K562 (cell line): ENCODE measurements at regions not wholly inside any gene's neighbourhood (a gene's known extent, or its start where the extent isn't known, plus 50 kb on each side); places are given as distances from the start of the nearest gene placed in this dataset.

Experiments used
- ATAC-seq: fragments of 200-7000 bp; cut with Tn5 transposase; 3 replicates; pipeline ENCODE4 v1.9.1; 2020; ENCODE audit warnings: moderate library complexity
- BruUV-seq: library from RNA; stranded (reverse); fragments of 400-500 nt; replicated peaks from 2 replicates; lab custom pipeline; 2021; lab: Mats Ljungman, UMichigan
- CTCF ChIA-PET: fragments of 300-600 bp; formaldehyde crosslinking; extraction: SDS; loops from one replicate; lab custom pipeline; 2021; ENCODE audit warnings: low intra/inter-chr PET ratio; lab: Yijun Ruan, JAX
- POLR2A ChIA-PET: fragments of 300-600, 350-650 bp; sonication (Branson Sonifier 250); formaldehyde crosslinking; extraction: SDS; loops from one replicate; lab custom pipeline; 2021; ENCODE audit warnings: antibody characterized with exemption, inconsistent platforms; lab: Yijun Ruan, JAX
- DNase-seq, 4 experiments: peaks; one replicate each; pipeline versions ENCODE4 v3.0.0 to v3.0.0-alpha.2; 2011 to 2018; ENCODE audit warnings: low spot score in 3 of 4, mixed read lengths in 3 of 4; ENCODE audit errors: extremely low read depth in 1 of 4
- FAIRE-seq: peaks from 2 replicates; lab custom pipeline; 2011; peaks lifted over from hg19 to GRCh38; lab: Jason Lieb, UNC
- H2AFZ ChIP-seq: 2 replicates; pipeline ENCODE4 v1.6.0; 2011; ENCODE audit warnings: low read depth, low read length, control low read depth, inconsistent platforms
- H3K27ac ChIP-seq: fragments of 200-600 bp; 3 replicates; pipeline ENCODE4 v1.8.0; 2011; ENCODE audit warnings: low read depth, mild to moderate bottlenecking, control low read depth, inconsistent platforms, low read length, moderate library complexity, mixed read lengths; ENCODE audit errors: extremely low read depth
- H3K27me3 ChIP-seq, 2 experiments: fragments of 300-600 bp in 1 of 2; 2 replicates in 1 of 2; 3 replicates in 1 of 2; pipeline versions ENCODE4 v1.6.0 to v1.8.0; 2011; ENCODE audit warnings: inconsistent platforms in 2 of 2, low read length in 2 of 2, mild to moderate bottlenecking in 1 of 2, mixed read lengths in 1 of 2, moderate library complexity in 1 of 2; ENCODE audit not compliant: control insufficient read depth in 2 of 2, insufficient read depth in 2 of 2
- H3K36me3 ChIP-seq: fragments of 300-600 bp; 3 replicates; pipeline ENCODE4 v1.8.0; 2011; ENCODE audit warnings: mild to moderate bottlenecking, low read length, inconsistent platforms; ENCODE audit not compliant: control insufficient read depth, insufficient read depth
- H3K4me1 ChIP-seq, 2 experiments: fragments of 200-600 bp in 1 of 2; replicated peaks in 1 of 2; 2 replicates in 1 of 2; 3 replicates in 1 of 2; pipeline versions ENCODE4 v1.5.1 to v1.8.0; 2011; ENCODE audit warnings: inconsistent platforms in 2 of 2, low read length in 2 of 2, mild to moderate bottlenecking in 1 of 2, mixed read lengths in 1 of 2, moderate library complexity in 1 of 2; ENCODE audit not compliant: control insufficient read depth in 2 of 2, insufficient read depth in 2 of 2
- H3K4me2 ChIP-seq: 2 replicates; pipeline ENCODE4 v1.6.1; 2011; ENCODE audit warnings: low read length, control low read depth, inconsistent platforms, mixed read lengths; ENCODE audit not compliant: insufficient read depth
- H3K4me3 ChIP-seq: fragments of 200-600 bp; sonication (generic), shearing (Covaris generic); 2 replicates; pipeline ENCODE4 v1.5.1; 2016; ENCODE audit warnings: control low read depth, inconsistent platforms
- H3K79me2 ChIP-seq: fragments of 200-600 bp; 3 replicates; pipeline ENCODE4 v1.8.0; 2011; ENCODE audit warnings: low read length, inconsistent platforms; ENCODE audit not compliant: control insufficient read depth, insufficient read depth
- H3K9ac ChIP-seq, 2 experiments: 2 replicates each; pipeline versions ENCODE4 v1.6.0 to v1.6.1; 2011; ENCODE audit warnings: low read depth in 2 of 2, low read length in 2 of 2, control low read depth in 1 of 2, inconsistent platforms in 1 of 2, mild to moderate bottlenecking in 1 of 2, mixed read lengths in 1 of 2; ENCODE audit not compliant: insufficient read depth in 1 of 2
- H3K9me1 ChIP-seq: one replicate; pipeline ENCODE4 v1.6.0; 2011; ENCODE audit warnings: inconsistent platforms, mild to moderate bottlenecking, low read length, moderate library complexity; ENCODE audit not compliant: control insufficient read depth, insufficient read depth
- H3K9me3 ChIP-seq: replicated peaks from 2 replicates; pipeline ENCODE4 v1.5.1; 2011; ENCODE audit warnings: low read depth, low read length, inconsistent platforms; ENCODE audit not compliant: control insufficient read depth, insufficient read depth
- H4K20me1 ChIP-seq: replicated peaks from 2 replicates; pipeline ENCODE4 v1.6.1; 2011; ENCODE audit warnings: low read length, inconsistent platforms, mixed read lengths; ENCODE audit not compliant: control insufficient read depth, insufficient read depth
- EGR1 ChIP-seq: fragments of 450-650 bp; conservative IDR thresholded peaks from 2 replicates; pipeline ENCODE4 v1.6.1; 2017; ENCODE audit warnings: mild to moderate bottlenecking
- HNRNPL ChIP-seq: fragments of 200-400 bp; formaldehyde crosslinking; IDR thresholded peaks from 2 replicates; pipeline ENCODE4 v1.6.1; 2017; ENCODE audit warnings: low read depth, mild to moderate bottlenecking, low read length
- MXD1 ChIP-seq: fragments of 250-450 bp; sonication (Bioruptor Pico); IDR thresholded peaks from 2 replicates; pipeline ENCODE4 v1.8.0; 2021; ENCODE audit warnings: borderline replicate concordance, mild to moderate bottlenecking, moderate library complexity; ENCODE audit not compliant: poor library complexity, severe bottlenecking
- NR2F6 ChIP-seq: fragments of 450-650 bp; formaldehyde crosslinking; IDR thresholded peaks from 2 replicates; pipeline ENCODE4 v1.4.0; 2020; ENCODE audit warnings: mild to moderate bottlenecking
- SIRT6 ChIP-seq: IDR thresholded peaks from one replicate; pipeline ENCODE4 v1.6.1; 2012; ENCODE audit warnings: low read depth, mild to moderate bottlenecking, control low read depth, inconsistent platforms, low read length, moderate library complexity
- TRIM28 ChIP-seq: fragments of 450-650 bp; IDR thresholded peaks from 2 replicates; pipeline ENCODE4 v1.6.1; 2017
- ZNF589 ChIP-seq: fragments of 200-800 bp; sonication (Bioruptor generic); IDR thresholded peaks from 2 replicates; pipeline ENCODE4 v1.6.1; 2016; ENCODE audit warnings: low read depth, missing genetic modification characterization, missing compliant biosample characterization
- whole genome bisulfite sequencing: fragments of 100-300 bp; shearing (Covaris generic); methylation state at CpG from one replicate; pipeline ENCODE4 v1.1.6; 2016; ENCODE audit warnings: low coverage, mixed read lengths; ENCODE audit not compliant: insufficient coverage; ENCODE audit errors: missing lambda C conversion rate; 5-methylcytosine and 5-hydroxymethylcytosine counted together
- in situ Hi-C: fragments of 300-500 bp; cut with MboI; formaldehyde crosslinking; loops from 4 replicates; pipeline ENCODE4 v1.15.0; 2018; ENCODE audit warnings: inconsistent platforms, mixed read lengths
- intact Hi-C: fragments of 100-400 bp; cut with micrococcal nuclease; formaldehyde crosslinking; loops from 2 replicates; pipeline ENCODE4 v1.14.2; 2022
- TF ChIP-seq, protein P1 (sequence below), 2 experiments: fragments of 450-650 bp; formaldehyde crosslinking in 1 of 2; IDR thresholded peaks; 2 replicates each; pipeline versions ENCODE4 v1.4.0 to v1.6.1; 2014 to 2020; ENCODE audit warnings: mild to moderate bottlenecking in 2 of 2, borderline replicate concordance in 1 of 2, low read depth in 1 of 2
- TF ChIP-seq, protein P2 (sequence below): sonication (generic); formaldehyde crosslinking; IDR thresholded peaks from 2 replicates; pipeline ENCODE4 v1.8.1; 2022; ENCODE audit warnings: missing genetic modification reagents

DNA sequence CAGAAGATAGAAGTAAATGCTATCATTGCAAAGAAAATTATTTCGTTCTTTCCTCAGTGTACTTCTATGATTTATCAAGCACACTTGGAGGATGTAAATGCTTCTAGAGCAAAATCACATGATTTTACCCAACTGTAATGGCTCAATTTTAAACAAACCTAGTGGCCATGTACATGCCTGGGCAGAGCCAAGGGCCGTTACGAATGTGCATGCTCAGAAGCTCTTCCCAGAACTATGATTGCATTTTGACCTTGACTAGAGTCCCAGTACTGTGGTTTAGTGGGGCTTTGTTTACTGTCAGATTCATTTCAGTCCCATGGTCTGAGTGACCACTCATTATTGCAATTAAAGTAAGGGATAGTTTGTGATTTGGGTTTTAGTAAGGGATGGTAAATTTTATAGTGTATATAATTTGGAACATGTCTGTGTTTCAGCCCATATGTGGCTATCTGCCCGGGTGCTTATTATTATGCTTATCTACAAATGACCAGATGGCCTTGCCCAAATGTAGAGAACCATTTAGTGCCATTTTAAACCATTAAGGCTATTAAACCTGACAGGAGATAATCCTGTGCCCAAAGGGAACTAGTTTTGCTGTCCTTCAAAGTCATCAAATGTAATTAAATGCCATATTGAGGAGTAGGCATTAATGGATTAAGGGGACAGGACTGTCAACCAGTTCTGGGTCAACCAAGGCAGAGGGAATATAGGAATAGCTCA lies 239.1 kb downstream of the ICOS start:
- no TSS peak for BruUV-seq
- in situ Hi-C loops = no loop called here

More for the DNA sequence above, 239.1 kb downstream of the ICOS start:
- intact Hi-C loops = no loop called here
- H3K4me3 ChIP-seq = no peak overlapping the region
- no peak for ATAC-seq
- CTCF ChIA-PET = no interaction called here
- DNase-seq = no peak
- TF ChIP-seq NR2F6 = no peak
- no peak for TF ChIP-seq MXD1 (CRISPR knock-in tag)
- TF ChIP-seq SIRT6 = no peak
- no peak for TF ChIP-seq ZNF589 (CRISPR knock-in tag)
- TF ChIP-seq HNRNPL = no peak
- TF ChIP-seq TRIM28 = no peak
- TF ChIP-seq, protein P1, sequence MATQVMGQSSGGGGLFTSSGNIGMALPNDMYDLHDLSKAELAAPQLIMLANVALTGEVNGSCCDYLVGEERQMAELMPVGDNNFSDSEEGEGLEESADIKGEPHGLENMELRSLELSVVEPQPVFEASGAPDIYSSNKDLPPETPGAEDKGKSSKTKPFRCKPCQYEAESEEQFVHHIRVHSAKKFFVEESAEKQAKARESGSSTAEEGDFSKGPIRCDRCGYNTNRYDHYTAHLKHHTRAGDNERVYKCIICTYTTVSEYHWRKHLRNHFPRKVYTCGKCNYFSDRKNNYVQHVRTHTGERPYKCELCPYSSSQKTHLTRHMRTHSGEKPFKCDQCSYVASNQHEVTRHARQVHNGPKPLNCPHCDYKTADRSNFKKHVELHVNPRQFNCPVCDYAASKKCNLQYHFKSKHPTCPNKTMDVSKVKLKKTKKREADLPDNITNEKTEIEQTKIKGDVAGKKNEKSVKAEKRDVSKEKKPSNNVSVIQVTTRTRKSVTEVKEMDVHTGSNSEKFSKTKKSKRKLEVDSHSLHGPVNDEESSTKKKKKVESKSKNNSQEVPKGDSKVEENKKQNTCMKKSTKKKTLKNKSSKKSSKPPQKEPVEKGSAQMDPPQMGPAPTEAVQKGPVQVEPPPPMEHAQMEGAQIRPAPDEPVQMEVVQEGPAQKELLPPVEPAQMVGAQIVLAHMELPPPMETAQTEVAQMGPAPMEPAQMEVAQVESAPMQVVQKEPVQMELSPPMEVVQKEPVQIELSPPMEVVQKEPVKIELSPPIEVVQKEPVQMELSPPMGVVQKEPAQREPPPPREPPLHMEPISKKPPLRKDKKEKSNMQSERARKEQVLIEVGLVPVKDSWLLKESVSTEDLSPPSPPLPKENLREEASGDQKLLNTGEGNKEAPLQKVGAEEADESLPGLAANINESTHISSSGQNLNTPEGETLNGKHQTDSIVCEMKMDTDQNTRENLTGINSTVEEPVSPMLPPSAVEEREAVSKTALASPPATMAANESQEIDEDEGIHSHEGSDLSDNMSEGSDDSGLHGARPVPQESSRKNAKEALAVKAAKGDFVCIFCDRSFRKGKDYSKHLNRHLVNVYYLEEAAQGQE (IDR thresholded peaks at IDR 0.05; ENCODE audit: borderline replicate concordance) = no peak
- TF ChIP-seq, protein P1 (CRISPR knock-in tag; IDR thresholded peaks at IDR 0.05; ENCODE audit: low read depth) = no peak
- TF ChIP-seq EGR1 = no peak
- TF ChIP-seq, protein P2, sequence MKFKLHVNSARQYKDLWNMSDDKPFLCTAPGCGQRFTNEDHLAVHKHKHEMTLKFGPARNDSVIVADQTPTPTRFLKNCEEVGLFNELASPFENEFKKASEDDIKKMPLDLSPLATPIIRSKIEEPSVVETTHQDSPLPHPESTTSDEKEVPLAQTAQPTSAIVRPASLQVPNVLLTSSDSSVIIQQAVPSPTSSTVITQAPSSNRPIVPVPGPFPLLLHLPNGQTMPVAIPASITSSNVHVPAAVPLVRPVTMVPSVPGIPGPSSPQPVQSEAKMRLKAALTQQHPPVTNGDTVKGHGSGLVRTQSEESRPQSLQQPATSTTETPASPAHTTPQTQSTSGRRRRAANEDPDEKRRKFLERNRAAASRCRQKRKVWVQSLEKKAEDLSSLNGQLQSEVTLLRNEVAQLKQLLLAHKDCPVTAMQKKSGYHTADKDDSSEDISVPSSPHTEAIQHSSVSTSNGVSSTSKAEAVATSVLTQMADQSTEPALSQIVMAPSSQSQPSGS (CRISPR knock-in tag) = no peak
- TF ChIP-seq, all 486 proteins: peak for 0
- no peaks in the 10 kb centered on the region for H3K4me1 ChIP-seq
- no peaks in the 10 kb centered on the region for H3K9me3 ChIP-seq
- H3K27ac ChIP-seq = no peak overlapping the region
- no peak for FAIRE-seq
- H2AFZ ChIP-seq = no peak overlapping the region
- no peaks in the 10 kb centered on the region for H3K79me2 ChIP-seq
- H3K36me3 ChIP-seq = no peaks in the 10 kb centered on the region
- no peak overlapping the region for H3K4me2 ChIP-seq
- no peaks in the 10 kb centered on the region for H4K20me1 ChIP-seq
- H3K27me3 ChIP-seq = peaks cover 0 to 4% of the 10 kb centered on the region in 2 experiments; a peak in 2 of 5 replicates
- H3K9ac ChIP-seq = no peak overlapping the region
- 0% methylated on average over 4 of the region's 4 CpGs for WGBS
- POLR2A ChIA-PET = interaction anchor here (0.6 kb wide), 1 partner anchor 137 kb away, joined by 3 read pairs; no protein-coding TSS in a partner anchor
- H3K9me1 ChIP-seq = no peaks in the 10 kb centered on the region
